Daoy (cell line): ENCODE measurements at regions not wholly inside any gene's neighbourhood (a gene's known extent, or its start where the extent isn't known, plus 50 kb on each side); places are given as distances from the start of the nearest gene placed in this dataset.
"Not testable (repeated sequence)": the region's sequence is repeated elsewhere in the genome, so short reads cannot be mapped to it uniquely, and the experiment has no call there.

Experiments used
- DNase-seq: peaks from one replicate; pipeline ENCODE4 v3.0.0-alpha.2; 2015; ENCODE audit warnings: low read depth

DNA sequence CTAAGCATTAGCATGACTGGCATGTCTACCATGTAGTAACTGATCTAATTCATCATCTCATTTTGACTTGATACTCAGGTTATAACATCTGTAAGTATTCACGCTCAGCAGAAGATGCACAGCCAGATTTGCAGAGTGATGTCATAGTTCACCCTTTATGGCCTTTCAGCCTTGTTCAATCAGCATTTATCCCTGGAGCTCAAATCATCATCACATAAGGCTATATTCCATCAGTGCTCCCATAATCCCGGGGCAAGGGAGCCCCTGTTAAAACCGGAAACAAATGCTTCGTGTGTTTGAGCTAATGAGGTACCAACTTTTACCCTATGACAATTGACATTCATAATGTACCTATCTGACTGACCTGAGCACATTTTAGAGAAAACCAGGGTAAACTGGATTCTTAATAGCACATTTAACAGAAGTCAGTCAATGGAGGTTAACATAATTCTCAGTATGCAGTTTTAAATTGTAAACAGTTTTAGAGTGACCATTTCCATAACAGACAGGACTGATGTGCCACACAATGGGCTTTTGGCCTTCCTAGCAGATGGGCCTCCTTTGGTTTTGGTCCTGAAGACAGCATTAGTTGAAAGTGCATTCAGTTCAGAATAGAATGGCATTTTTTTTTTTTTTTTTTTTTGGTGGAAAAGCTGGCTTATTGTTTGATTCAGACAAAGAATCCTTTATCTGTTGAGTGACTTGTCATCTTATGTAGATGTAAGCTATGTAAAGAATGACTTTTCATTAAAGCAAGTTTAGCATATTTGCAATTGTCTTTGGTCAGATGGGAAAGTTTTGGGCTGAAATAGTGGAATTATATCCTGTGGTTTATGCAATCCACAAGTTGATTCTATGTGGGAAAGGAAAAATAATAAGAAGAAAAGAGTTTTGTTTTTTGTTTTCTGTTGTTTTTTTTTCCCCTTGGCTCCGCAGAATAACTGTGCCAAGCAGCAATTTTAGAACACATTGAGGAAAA lies 866.0 kb upstream of the ACVR2A start:
- DNase-seq = no peak

DNA sequence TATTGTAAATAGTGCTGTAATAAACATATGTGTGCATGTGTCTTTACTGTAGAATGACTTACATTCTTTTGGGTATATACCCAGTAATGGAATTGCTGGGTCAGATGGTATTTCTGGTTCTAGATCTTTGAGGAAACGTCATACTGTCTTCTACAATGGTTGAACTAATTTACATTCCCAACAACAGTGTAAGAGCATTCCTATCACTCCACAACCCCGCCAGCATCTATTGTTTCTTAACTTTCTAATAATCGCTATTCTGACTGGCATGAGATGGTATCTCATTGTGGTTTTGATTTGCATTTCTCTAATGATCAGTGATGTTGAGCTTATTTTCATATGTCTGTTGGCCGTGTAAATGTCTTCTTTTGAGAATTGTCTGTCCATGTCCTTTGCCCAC lies 873.8 kb upstream of the ACVR2A start:
- not testable (repeated sequence) for DNase-seq

DNA sequence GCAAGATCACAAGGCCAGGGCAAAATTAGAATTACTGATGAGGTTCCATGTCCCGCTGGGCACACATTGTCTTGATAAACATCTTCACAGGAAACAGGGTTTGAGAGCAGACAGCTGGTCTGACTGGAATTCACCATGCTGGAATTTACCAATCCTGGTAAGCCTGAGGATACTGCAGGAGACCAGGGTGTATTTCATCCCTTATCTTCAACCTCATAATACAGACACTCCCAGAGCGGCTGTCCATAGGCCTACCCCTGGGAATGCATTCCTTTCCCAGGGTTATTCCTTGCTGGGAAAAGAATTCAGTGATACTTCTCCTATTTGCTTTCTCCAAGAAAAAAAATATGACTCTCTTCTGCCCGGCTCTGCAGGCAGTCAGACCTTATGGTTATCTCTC lies 875.1 kb upstream of the ACVR2A start:
- DNase-seq = not testable (repeated sequence)

DNA sequence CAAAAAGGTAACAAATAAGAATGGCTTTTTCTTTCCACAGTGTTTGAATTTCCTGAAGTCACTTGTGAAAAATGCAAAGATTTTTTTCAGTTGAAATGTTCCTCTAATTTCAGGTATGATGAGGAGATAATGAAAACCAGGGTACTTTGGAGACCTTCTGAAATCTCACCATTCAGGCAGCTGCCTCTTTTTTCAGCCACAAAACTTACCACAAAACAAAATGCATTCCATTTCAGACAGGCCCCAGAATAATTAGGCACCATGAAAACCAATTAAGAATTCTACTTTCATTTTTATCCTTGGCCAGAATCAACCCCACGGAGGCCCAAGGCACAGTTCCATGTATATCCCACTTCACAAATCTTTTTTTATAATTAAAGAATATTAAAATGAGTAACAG lies 880.3 kb upstream of the ACVR2A start:
- DNase-seq = no peak

DNA sequence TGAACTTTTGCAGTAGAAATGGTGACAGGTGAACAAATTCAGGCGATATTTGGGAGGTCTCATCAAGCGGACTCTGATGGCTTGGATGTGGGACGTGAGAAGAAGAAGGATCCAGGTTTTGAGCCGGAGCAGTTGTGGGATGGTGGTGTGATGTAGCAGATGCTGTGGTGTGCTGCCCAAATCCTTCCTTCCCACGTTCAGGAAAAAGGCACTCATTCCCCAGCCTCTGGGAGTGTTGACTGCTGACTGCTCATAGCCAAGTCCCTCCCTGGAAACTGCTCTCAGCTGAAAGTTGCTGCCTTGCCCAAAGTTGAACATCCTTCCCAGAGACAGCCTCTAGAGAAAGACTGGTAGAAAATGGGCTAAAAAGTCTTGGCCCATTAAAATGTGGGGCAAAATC lies 890.3 kb upstream of the ACVR2A start:
- no peak for DNase-seq

DNA sequence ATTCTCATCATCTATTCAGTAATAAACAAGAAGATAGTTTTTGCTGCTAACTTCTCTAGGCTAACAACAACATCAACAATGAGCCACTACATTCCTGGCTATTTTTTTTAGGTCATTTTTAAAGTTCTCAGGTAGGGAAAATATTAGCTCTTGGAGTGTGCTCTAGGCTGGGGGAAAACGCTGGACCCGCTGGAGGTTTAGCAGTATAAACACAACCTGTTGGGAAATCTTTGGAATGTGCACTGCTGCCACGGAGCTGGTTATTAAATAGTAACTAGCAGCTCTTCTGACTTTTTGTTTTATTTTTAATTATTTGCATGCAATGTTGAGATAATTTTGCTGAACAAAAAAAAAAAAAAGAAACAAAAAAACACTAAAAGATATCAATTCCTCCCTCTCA lies 892.1 kb upstream of the ACVR2A start:
- DNase-seq = no peak

DNA sequence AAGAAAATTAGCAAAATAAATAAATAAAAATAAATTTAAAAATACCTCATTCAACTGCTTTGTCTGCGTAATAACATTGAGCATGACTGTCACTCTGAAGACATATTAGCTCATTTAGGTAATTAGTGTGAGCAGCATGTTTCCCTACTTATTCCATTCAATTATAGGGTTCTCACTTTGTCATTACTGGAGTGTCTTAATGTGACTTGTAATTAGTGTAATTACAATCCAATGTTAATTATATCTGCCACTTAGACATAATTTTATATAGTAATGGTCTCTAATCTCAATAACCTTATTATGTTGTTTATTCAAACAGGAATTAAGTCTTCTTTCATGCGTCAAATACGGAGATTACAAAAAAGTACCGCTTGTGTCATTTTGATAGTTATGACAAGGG lies 893.9 kb upstream of the ACVR2A start:
- no peak for DNase-seq

DNA sequence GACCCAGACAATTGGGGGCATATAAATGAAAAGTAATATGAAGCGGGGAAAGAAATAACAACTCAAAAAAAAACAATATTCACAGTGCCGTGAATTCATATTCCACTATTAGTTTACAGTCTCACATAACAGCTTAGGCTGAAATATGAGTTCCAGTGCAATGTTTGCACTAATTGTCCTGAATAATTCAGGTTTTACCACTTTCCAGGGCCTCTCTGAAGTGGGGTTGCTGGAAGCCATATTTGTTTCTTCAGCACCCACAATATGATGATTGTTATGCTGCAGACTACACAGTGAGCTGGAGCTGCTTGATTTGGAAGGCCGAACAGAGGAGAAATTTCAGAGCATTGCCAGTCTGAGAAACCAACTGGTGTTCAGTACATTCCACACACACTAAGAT lies 894.5 kb upstream of the ACVR2A start:
- no peak for DNase-seq

DNA sequence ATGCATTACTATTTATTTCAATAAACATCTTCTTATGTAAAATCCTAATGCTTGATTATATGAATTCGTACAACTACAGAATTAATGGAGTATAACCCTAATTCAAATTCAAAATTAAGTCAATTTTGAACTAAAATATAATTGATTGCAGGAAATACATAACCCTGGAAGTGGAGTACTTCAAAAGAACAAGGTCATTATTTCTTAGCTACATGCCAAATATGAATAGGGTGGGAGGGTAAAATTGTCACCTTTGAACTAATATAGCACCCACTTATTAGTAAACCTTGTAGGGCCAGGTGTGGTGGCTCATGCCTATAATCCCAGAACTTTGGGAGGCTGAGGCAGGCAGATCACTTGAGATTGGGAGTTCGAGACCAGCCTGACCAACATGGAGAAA lies 895.4 kb upstream of the ACVR2A start:
- DNase-seq = no peak

DNA sequence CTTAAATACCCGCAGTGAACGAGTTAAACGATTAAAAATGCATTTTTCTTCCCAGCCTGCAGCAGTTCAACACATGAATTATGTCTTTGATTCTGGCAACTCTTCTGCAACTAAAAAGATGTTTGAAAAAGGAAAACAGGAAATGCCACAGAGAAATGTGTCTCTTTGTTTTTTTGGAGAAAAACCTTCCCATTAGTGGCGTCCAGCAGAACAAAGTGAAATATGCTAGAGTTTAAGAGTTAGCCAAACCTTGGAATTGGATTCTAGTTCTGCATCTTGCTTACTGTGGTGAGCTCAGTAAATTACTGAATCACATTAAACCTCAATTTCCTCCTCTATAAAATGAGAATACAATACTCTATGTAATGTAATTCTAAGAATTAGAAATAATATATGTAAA lies 900.2 kb upstream of the ACVR2A start:
- no peak for DNase-seq

DNA sequence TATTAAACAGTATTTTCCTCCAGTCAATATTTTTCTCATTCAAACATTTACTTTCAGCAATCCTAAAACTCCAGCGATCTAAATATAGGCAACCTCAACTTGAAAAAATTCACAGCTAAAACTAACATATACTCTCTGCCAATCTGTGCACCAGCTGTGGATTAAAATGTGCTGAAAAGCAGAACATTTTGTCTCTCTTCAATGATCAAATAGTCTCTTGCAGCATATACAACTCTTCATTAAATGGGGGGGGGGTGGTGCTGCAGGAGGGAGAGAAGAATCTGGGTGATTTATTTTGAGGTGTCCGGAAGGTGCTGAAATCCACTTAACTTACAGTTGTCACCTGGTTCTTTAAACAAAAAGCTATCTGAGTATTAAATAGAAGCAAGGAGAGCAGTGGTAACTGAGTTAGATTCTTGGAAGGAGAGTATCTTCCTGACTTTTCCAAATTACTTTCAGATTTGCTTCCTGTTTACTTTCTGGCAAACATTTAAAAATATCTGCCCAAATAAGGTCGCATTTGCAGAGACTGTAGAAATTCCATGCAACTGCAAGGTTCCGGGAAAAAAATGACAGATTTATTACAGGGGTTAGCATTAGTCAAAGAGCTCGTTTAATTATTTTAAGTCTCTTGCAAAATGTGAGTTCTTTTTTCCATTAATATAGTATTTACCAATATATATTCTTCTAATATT lies 904.7 kb upstream of the ACVR2A start:
- no peak for DNase-seq

DNA sequence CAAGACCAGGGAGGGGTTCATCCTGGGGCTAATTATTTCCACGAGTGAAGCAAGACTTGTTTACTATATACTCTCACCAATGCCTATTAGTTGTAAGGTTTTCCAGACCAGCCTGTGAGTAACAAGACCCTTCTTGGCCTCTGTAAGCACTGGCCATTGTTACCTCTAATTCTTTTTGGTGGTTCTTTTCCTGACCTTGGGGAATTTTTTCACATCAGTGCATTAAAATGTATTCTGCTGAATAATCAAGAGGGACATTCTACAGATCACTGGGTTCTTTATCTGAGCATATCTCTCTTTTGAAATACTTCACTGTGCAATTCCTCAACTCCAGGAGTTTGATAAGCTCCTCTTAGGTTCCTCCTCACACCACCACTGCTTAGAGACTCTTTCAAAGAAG lies 909.9 kb upstream of the ACVR2A start:
- DNase-seq = no peak

DNA sequence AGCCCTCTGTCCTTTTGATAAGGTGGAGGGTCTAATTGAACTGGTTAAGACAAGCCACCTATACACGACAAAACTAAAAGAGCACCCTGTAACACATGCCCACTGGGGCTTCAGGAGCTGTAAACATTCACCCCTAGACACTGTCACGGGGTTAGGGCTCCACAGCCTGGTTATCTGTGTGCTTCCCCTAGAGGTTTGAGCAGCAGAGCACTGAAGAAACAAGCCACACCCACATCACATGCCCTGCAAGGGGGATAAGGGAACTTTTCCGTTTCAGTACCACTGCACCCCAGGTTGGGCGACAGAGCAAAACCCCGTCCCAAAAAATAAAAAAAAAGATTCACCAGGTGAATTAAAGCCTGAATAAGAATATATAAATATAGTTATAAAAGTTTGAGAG lies 913.7 kb upstream of the ACVR2A start:
- DNase-seq = no peak

DNA sequence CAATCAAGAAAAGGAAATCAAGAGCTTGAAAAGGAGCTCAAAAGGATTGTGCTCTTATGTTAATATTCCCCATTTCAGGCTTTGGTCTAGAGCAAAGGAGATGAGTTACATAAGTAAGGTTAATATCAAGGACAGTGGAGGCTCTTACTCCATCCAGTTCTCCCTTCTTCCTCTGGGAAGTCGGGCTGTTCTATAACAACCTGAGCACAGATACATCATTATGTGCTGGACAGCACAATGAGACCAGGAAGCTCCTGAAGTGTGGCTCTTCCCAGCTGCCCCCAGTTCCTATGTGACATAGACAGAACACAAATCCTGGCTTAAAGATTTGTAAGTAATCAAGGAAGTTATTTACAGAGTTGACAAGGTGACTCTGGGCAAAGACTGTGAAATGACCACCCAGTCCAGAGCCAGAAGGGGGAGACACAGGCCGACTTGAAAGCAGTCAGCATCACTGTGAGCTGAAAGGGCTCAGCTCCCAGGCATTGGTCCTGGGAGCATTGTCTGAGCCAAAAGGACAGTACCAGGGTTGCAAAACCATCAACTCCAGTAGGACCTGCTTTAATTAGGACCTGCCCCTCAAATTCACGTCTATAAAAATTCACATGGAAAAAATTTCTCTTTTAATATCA lies 917.6 kb upstream of the ACVR2A start:
- DNase-seq = no peak

DNA sequence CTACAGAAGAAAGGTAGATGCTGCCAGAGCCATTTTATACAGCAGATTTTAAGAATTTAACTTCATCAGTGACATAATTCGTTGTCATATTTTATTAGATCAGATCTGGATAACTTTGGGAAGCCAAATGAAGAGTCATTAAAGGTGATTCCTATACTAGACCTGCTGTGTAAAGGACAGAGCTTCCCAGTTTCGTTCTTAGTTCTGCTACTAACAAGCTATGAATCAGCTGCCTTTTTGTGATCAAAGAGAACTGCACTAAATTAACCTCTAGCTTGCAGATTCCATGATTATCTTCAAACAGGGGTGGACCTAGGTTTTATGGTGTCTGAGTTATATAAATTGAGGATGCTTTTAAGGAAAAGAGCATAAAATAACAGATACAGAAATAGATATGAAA lies 926.5 kb upstream of the ACVR2A start:
- no peak for DNase-seq

DNA sequence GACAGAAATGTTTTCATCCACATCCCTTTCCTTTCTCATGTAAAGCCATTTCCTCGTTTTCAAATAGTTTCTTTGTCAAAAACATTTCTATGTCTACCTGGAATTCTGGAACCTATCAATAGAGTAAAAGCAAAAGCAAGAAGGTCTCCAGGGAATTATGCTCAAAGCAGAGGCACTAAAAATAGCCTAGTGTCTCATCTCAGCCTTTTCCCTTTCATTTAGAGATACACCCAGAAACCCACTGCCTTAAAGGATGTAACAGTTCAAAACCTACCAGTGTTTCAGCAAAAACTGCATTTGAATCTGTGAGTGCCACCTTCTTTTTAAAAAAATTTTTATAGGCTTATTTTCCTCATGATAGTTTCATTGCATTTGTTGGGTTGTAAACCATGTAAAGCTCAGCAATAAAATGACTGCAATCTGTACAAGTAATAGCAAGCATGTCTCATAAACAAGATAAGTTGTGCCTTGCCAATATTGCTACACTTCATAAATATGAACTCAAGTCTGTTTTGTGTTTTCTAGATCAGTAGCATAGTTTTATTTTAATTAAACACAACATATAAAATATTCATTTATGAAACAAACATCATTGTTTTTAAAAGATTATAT lies 927.3 kb upstream of the ACVR2A start:
- no peak for DNase-seq

DNA sequence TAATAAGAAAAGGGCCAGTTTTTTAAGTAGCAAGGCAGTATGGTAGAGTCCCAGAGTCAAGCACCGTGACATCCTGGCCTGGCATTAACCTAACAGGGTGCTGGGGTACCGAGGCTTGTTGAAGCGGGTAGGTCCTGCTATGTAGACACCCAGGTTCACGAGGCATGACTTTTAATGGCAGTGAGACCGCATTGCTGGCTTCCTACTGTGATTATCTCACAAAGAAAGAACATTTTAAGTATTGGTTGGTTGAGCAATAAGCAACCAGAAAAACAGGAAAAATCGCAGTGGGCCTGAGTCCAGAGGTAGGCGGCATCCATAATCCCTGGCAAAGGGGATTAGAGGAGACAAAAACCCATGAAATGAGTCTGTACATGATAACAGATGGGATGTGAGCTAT lies 927.9 kb upstream of the ACVR2A start:
- no peak for DNase-seq

DNA sequence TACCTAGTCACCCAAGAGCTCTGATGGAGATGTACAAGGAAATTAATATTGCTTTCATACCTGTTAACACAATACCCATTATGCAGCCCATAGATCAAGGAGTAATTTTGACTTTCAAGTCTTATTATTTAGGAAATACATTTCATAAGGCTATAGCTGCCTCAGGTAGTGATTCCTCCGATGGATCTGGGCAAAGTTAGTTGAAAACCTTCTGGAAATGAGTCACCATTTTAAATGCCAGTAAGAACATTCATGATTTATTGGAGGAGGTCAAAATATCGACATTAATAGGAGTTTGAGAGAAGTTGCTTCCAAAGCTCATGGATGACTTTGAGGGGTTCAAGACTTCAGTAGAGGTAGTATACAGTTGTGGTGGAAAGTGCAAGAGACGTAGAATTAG lies 931.4 kb upstream of the ACVR2A start:
- no peak for DNase-seq

DNA sequence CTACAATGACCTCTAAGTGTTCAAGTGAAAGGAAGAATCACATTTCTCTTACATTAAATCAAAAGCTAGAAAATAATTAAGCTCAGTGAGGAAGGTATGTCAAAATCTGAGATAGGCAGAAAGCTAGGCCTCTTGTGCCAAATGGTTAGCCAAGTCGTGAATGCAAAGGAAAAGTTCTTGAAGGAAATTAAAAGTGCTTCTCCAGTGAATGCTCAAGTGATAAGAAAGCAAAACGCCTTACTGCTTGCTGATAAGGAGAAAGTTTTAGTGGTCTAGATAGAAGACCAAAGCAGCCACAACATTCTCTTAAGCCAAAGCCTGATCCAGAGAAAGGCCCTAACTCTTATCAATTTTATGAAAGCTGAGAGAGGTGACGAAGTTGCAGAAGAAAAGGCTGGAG lies 932.3 kb upstream of the ACVR2A start:
- DNase-seq = no peak

DNA sequence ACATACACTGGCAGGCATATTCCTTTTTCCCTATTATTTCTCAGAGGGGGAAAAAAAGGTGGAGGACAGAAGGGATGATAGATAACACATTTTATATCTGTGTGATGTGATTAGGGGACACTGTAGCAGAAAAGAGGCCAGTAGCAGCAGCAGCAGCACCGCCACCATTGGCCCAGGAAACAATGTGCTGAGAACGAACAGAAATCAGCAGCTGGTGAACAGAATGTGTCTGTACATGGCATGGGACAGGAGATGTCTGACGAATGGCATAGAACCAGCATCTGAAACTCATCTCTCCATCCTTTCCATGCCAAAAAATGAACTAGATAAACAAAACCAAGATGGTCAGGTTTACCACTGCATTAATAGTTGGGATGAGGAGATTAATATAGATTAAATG lies 936.1 kb upstream of the ACVR2A start:
- DNase-seq = no peak

DNA sequence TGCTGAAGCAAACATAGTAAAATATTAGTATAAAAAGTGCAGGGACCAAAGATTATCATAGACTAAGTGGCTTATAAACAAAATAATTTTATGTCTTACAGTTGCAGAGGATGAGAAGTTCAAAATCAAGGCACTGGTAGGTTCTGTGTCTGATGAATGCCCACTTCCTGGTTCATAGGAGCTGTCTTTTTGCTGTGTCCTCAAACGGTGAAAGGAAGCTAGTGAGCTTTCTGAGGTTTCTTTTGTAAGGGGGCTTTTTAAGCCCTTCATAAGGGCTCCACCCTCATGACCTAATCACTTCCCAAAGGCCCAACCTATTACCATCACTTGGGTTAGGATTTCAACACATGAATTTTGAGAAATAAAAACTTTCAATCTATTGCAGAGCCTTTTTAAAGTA lies 946.7 kb upstream of the ACVR2A start:
- DNase-seq = no peak

DNA sequence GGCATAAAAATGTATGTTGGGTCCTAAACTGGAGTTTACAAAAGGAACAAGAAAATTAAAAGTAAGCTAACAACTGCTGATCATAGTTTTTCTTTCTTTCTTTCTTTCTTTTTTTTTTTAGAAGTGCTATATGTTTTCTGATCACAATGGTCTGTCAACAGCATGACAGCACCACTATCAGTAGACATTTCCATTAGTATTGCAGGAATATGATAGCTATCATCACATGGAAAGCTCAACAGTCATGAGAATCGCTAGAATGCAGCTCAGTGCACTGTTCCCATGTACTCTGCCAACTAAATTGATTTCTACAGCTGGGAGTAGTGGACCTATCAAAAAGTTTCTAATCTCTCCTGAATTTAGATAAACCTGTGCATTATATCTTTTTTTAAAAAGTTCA lies 950.3 kb upstream of the ACVR2A start:
- DNase-seq = no peak
